Retinal pigment epithelial cell (primary cell): ENCODE measurements at regions not wholly inside any gene's neighbourhood (a gene's known extent, or its start where the extent isn't known, plus 50 kb on each side); places are given as distances from the start of the nearest gene placed in this dataset.

Source experiments
- DNase-seq: peaks from one replicate; pipeline ENCODE4 v3.0.0-alpha.2; 2010; ENCODE audit warnings: low read depth
- H3K4me3 ChIP-seq: 2 replicates; pipeline ENCODE4 v1.5.1; 2011; ENCODE audit warnings: mild to moderate bottlenecking, low read length, control low read depth, moderate library complexity
- TF ChIP-seq, protein P1 (sequence below): conservative IDR thresholded peaks from 2 replicates; pipeline ENCODE4 v1.5.1; 2011; ENCODE audit warnings: low read depth, low read length, control low read depth, inconsistent platforms

DNA sequence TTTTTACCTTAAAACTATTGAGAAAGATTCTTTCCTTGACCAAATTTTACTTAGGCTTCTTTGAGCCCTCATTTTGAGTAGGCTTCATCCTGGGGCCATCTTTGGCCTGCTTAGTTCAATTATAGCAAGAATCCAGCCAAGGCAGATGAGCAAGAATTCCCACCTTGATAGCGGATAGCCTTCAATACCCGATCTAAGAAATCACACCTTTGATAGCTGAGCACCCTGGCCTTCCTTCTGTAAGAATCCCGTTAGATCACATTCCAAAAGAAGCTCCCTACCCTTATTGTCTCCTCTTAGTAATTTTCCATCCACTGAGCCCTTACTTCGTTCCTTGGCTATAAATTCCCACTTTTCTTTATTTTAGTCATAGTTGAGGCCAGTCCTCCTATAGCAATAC lies 275.4 kb upstream of the ROBO1 start:
- H3K4me3 ChIP-seq = no peak overlapping the region
- no peak for DNase-seq
- TF ChIP-seq, protein P1, sequence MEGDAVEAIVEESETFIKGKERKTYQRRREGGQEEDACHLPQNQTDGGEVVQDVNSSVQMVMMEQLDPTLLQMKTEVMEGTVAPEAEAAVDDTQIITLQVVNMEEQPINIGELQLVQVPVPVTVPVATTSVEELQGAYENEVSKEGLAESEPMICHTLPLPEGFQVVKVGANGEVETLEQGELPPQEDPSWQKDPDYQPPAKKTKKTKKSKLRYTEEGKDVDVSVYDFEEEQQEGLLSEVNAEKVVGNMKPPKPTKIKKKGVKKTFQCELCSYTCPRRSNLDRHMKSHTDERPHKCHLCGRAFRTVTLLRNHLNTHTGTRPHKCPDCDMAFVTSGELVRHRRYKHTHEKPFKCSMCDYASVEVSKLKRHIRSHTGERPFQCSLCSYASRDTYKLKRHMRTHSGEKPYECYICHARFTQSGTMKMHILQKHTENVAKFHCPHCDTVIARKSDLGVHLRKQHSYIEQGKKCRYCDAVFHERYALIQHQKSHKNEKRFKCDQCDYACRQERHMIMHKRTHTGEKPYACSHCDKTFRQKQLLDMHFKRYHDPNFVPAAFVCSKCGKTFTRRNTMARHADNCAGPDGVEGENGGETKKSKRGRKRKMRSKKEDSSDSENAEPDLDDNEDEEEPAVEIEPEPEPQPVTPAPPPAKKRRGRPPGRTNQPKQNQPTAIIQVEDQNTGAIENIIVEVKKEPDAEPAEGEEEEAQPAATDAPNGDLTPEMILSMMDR = no peak

DNA sequence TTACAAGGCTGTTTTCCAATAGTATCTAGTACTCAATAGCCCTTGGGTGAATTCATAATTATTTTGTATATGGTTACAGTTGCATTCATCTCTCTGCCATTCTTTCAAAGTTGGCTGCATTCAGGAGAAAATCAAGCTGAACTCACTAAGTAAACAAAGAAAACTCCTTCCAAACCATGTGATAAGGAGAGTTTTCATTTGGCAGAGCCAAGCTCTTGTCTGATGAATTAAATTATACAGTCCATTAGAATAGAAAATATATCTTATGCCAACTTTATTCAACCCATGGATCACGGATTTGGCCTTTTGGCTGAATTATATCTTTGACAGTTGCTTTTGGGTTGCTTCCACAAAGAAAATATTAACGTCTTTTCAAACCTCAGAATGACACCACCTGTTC lies 272.3 kb upstream of the ROBO1 start:
- H3K4me3 ChIP-seq = no peak overlapping the region
- DNase-seq = no peak
- TF ChIP-seq, protein P1 = no peak

DNA sequence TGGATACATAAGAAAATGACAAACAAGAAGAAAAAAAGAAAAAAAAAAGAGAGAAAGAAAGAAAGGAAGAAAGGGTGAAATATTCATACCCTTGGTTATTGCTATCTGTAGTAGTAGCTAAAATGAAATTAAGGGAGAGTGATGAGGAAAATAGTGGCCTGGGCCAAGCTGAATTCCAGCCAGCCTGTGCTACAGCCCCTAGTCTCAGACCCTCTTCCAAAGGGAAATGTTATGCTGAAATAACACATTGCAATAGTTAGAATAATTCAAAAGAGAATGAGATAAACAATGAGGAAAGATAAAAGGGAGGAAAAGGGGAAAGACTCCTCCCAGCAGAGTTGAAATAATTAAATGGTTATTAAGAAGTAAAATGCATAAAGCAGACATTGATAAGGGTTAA lies 268.4 kb upstream of the ROBO1 start:
- DNase-seq = no peak
- no peak overlapping the region for H3K4me3 ChIP-seq
- TF ChIP-seq, protein P1 = no peak

DNA sequence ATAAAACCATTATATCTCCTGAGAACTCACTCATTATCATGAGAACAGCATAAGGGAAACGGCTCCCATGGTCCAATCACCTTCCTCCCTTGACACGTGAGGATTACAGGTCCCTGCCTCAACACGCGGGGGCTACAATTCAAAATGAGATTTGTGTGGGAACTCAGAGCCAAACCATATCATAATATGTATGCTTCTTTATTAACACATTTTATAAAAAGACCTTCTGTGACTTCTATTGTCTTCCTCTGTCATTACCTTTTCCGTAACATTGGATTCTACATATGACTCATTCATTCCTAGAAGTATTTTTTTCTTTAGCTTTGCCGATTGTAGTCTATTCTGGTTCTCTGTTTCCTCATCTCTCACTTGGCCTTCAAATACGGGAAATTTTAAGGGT lies 267.2 kb upstream of the ROBO1 start:
- TF ChIP-seq, protein P1 = no peak
- no peak for DNase-seq
- H3K4me3 ChIP-seq = no peak overlapping the region

DNA sequence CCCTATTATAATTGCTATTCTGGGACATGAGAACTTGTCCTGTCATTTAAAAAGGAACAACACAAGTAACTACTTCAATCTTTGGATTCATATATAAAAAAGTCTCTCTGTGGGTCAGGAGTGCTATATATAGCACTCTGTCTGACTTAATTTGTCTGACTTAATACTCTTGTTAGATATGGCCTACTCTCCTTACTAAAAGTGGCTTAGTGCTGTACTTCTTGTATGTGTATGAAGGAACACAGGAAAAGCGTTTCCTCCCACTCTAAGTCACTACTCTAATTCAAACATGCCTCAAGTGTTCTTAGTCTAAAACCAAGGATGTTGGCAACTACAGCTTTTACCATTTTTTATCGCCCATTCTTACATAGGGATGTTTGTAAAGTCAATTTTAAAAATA lies 255.2 kb upstream of the ROBO1 start:
- TF ChIP-seq, protein P1 = no peak
- peak; percentile 13 for DNase-seq
- H3K4me3 ChIP-seq = no peak overlapping the region

DNA sequence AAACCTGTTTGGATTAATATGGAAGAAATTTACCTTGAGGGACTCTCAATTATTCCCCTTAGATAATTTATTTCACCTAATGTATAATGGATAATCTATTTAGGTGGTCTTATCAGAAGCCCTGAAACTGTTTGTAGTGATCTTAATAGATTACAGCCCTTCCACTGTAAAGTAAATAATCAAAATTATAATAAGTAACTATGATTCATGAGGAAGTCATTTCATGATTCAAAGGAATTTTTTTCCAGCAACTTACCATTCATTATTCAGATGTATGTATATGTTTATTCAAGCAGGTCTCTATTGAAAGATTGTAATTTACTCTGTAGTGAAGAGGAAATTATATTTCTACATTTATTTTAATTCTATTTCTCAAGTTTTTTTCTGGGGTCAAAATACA lies 250.6 kb upstream of the ROBO1 start:
- H3K4me3 ChIP-seq = no peak overlapping the region
- no peak for DNase-seq
- TF ChIP-seq, protein P1 = no peak

DNA sequence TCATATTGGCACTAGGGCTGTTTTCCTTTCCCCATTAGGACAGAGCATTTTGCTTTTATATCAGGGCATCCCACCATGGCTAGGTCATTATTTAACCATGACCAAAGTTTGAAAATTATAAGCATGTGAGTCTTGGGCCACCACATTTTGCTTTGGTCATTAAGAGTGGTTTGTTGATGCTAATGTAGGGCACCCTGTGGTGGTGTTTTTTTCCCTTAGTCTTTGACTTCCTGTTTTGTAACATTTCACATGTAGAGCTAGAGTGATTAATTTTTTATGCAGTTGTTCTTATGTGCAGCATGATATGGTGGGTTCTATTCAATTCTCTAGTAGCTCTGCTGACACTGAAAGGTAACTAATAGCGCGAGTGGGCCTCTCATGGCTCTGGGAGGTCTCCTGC lies 249.6 kb upstream of the ROBO1 start:
- TF ChIP-seq, protein P1 = no peak
- no peak for DNase-seq
- no peak overlapping the region for H3K4me3 ChIP-seq
